Gastroesophageal sphincter (tissue), 3 donors: ENCODE measurements at regions not wholly inside any gene's neighbourhood (a gene's known extent, or its start where the extent isn't known, plus 50 kb on each side); places are given as distances from the start of the nearest gene placed in this dataset.

Experiments used
- CTCF ChIP-seq, 4 experiments: fragments of 200-600 bp in 2 of 4; fragments of 450-650 bp in 2 of 4; sonication (generic) in 1 of 4; IDR thresholded peaks; one replicate each; pipeline ENCODE4 v1.5.1; 2017 to 2019; ENCODE audit warnings: antibody characterized with exemption in 4 of 4, mild to moderate bottlenecking in 2 of 4, moderate library complexity in 2 of 4
- EP300 ChIP-seq: sonication (generic); formaldehyde crosslinking; IDR thresholded peaks from one replicate; pipeline ENCODE4 v1.6.1; 2017; ENCODE audit warnings: antibody characterized with exemption, mild to moderate bottlenecking
- POLR2A ChIP-seq, 2 donors: fragments of 450-650 bp; IDR thresholded peaks; one replicate each; pipeline ENCODE4 v1.6.1; 2017; ENCODE audit warnings: antibody characterized with exemption in 2 of 2, mild to moderate bottlenecking in 2 of 2, moderate library complexity in 1 of 2
- POLR2AphosphoS5 ChIP-seq: sonication (generic); formaldehyde crosslinking; IDR thresholded peaks from one replicate; pipeline ENCODE4 v1.6.1; 2017; ENCODE audit warnings: antibody characterized with exemption

- no peak for TF ChIP-seq CTCF (IDR thresholded peaks at IDR 0.05)
- no peak for TF ChIP-seq POLR2AphosphoS5
- TF ChIP-seq POLR2A (IDR thresholded peaks at IDR 0.05), result no peak
- no peak for TF ChIP-seq EP300
Measured at GRCh38 chr4:178712486-178712885, 1270.2 kb upstream of the AGA start.
